ENCODE measurements at regions not wholly inside any gene's neighbourhood (a gene's known extent, or its start where the extent isn't known, plus 50 kb on each side); places are given as distances from the start of the nearest gene placed in this dataset.
A peak's percentile ranks its signal among the peaks of the same experiment; 100 is the strongest.

GRCh38 chr1:69499203-69499803, 68.4 kb upstream of the LRRC7 start:
- TF ChIP-seq, protein P1, sequence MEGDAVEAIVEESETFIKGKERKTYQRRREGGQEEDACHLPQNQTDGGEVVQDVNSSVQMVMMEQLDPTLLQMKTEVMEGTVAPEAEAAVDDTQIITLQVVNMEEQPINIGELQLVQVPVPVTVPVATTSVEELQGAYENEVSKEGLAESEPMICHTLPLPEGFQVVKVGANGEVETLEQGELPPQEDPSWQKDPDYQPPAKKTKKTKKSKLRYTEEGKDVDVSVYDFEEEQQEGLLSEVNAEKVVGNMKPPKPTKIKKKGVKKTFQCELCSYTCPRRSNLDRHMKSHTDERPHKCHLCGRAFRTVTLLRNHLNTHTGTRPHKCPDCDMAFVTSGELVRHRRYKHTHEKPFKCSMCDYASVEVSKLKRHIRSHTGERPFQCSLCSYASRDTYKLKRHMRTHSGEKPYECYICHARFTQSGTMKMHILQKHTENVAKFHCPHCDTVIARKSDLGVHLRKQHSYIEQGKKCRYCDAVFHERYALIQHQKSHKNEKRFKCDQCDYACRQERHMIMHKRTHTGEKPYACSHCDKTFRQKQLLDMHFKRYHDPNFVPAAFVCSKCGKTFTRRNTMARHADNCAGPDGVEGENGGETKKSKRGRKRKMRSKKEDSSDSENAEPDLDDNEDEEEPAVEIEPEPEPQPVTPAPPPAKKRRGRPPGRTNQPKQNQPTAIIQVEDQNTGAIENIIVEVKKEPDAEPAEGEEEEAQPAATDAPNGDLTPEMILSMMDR (IDR thresholded peaks at IDR 0.05; ENCODE audit: low read depth, low read length): no peak
- peak; percentile 7 for DNase-seq (ENCODE audit: low read depth, low spot score)
- H3K4me3 ChIP-seq (ENCODE audit: low read depth, low read length): no peak overlapping the region
- in situ Hi-C loops (cut with HindIII; ENCODE audit: low sequenced_read_pairs): no loop called here

- TF ChIP-seq, protein P1 (IDR thresholded peaks at IDR 0.05; ENCODE audit: low read depth, low read length): no peak
- in situ Hi-C loops (cut with HindIII; ENCODE audit: low sequenced_read_pairs): no loop called here
- DNase-seq (ENCODE audit: low read depth, low spot score): no peak
- H3K4me3 ChIP-seq (ENCODE audit: low read depth, low read length): no peak overlapping the region
Measured at GRCh38 chr1:69502991-69503390, 64.7 kb upstream of the LRRC7 start.

GRCh38 chr1:69504730-69505252, 62.9 kb upstream of the LRRC7 start:
- no peak overlapping the region for H3K4me3 ChIP-seq (ENCODE audit: low read depth, low read length)
- in situ Hi-C loops (cut with HindIII; ENCODE audit: low sequenced_read_pairs): no loop called here
- TF ChIP-seq, protein P1 (IDR thresholded peaks at IDR 0.05; ENCODE audit: low read depth, low read length): no peak
- DNase-seq (ENCODE audit: low read depth, low spot score): no peak

GRCh38 chr1:69506311-69506710, 61.4 kb upstream of the LRRC7 start:
- in situ Hi-C loops (cut with HindIII; ENCODE audit: low sequenced_read_pairs): no loop called here
- H3K4me3 ChIP-seq (ENCODE audit: low read depth, low read length): no peak overlapping the region
- DNase-seq (ENCODE audit: low read depth, low spot score): no peak
- TF ChIP-seq, protein P1 (IDR thresholded peaks at IDR 0.05; ENCODE audit: low read depth, low read length): no peak

DNA sequence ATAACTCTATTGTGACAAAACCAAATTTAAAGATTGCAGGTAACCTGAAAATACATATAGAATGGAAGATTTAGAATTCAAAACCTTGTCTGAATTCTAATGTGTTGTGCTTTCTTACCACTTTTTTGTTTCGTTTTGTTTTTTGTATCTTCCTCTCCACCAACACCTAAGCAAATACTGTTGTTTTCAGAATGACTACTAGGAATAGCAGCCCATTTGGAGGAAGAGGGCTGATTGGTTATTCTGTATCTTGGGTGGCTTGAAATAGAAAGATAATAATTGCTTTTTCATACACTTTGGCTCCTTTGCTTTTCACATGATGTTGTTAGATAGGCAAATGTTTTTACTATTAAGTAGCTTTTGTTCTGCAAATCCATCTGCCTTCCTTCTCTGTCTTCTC, 61.0 kb upstream of the LRRC7 start:
- in situ Hi-C loops (cut with HindIII; ENCODE audit: low sequenced_read_pairs): no loop called here
- DNase-seq (ENCODE audit: low read depth, low spot score): no peak
- no peak overlapping the region for H3K4me3 ChIP-seq (ENCODE audit: low read depth, low read length)
- TF ChIP-seq, protein P1 (IDR thresholded peaks at IDR 0.05; ENCODE audit: low read depth, low read length): no peak

DNA sequence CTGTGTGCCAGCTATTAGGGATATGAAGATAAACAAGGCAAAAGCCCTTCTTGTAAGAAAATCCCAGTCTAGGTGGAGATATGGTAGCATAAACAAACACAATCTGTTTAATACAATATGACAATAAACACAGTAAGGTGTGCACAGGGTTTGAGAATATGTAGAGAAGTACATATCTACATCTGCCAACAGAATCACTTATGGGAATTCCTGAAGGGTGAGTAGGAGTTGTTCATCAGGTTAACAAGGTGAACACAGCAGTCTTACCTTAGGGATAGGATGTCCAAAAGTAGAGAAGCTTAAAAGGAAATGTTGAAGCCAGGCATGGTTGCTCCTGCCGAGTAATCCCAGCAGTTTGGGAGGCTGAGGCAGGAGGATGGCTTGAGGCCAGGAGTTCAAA, 57.7 kb upstream of the LRRC7 start:
- in situ Hi-C loops (cut with HindIII; ENCODE audit: low sequenced_read_pairs): no loop called here
- TF ChIP-seq, protein P1 (IDR thresholded peaks at IDR 0.05; ENCODE audit: low read depth, low read length): no peak

More for the DNA sequence above, 57.7 kb upstream of the LRRC7 start:
- H3K4me3 ChIP-seq (ENCODE audit: low read depth, low read length): no peak overlapping the region
- no peak for DNase-seq (ENCODE audit: low read depth, low spot score)

All from astrocyte of the spinal cord (primary cell).